Glutamatergic neuron (in vitro differentiated cells): ENCODE measurements at regions not wholly inside any gene's neighbourhood (a gene's known extent, or its start where the extent isn't known, plus 50 kb on each side); places are given as distances from the start of the nearest gene placed in this dataset.

ENCODE experiments used
- DNase-seq: peaks from one replicate; pipeline ENCODE4 v3.0.0; 2022
- H3K27ac Mint-ChIP-seq: one replicate; pipeline ENCODE4 v1.8.0; 2020; ENCODE audit warnings: mild to moderate bottlenecking, mixed read lengths, inconsistent platforms; ENCODE audit not compliant: unreplicated experiment
- H3K27me3 Mint-ChIP-seq: one replicate; pipeline ENCODE4 v1.8.0; 2020; ENCODE audit warnings: mild to moderate bottlenecking, moderate library complexity, mixed read lengths, inconsistent platforms; ENCODE audit not compliant: unreplicated experiment
- H3K36me3 Mint-ChIP-seq: one replicate; pipeline ENCODE4 v1.8.0; 2020; ENCODE audit warnings: mild to moderate bottlenecking, mixed read lengths, inconsistent platforms; ENCODE audit not compliant: unreplicated experiment
- H3K4me1 Mint-ChIP-seq: one replicate; pipeline ENCODE4 v1.8.0; 2020; ENCODE audit warnings: mild to moderate bottlenecking, low read depth, mixed read lengths, inconsistent platforms; ENCODE audit not compliant: unreplicated experiment
- H3K4me3 Mint-ChIP-seq: one replicate; pipeline ENCODE4 v1.8.0; 2020; ENCODE audit warnings: mild to moderate bottlenecking, mixed read lengths, inconsistent platforms; ENCODE audit not compliant: unreplicated experiment
- H3K9me3 Mint-ChIP-seq: one replicate; pipeline ENCODE4 v1.8.0; 2020; ENCODE audit warnings: mild to moderate bottlenecking, moderate library complexity, mixed read lengths, inconsistent platforms; ENCODE audit not compliant: unreplicated experiment
- TF ChIP-seq, protein P1 (sequence below): fragments of 200-600 bp; sonication (generic); IDR thresholded peaks from one replicate; pipeline ENCODE4 v1.5.0; 2021; ENCODE audit not compliant: partially characterized antibody, unreplicated experiment

DNA sequence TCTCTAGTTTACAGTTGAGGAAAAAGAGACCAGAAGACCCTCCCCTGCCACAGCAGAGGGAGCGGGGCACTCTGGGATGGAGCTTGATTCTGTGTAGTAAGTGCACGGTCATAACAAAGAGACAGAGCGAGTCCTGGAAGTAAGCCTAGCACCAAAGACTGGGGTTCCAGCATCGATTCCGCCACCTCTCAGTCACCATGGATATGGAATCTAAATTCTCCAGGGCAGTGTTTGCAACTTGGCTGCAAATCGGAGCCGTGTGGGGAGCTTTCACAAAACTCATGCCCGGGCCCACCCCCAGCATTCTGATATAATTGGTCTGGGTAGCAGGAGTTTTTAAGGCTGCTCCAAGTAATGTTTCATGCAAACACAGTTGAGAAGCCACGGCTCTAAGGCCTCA lies 129.5 kb upstream of the OPCML start:
- Mint-ChIP-seq H3K27me3 (peaks cover 1% of the 10 kb centered on the region), H3K4me3 (no peak overlapping the region), H3K4me1 (peaks cover 20% of the 10 kb centered on the region), H3K36me3 (no peaks in the 10 kb centered on the region), H3K9me3 (no peaks in the 10 kb centered on the region), H3K27ac (no peak overlapping the region)
- no peak for DNase-seq
- TF ChIP-seq, protein P1, sequence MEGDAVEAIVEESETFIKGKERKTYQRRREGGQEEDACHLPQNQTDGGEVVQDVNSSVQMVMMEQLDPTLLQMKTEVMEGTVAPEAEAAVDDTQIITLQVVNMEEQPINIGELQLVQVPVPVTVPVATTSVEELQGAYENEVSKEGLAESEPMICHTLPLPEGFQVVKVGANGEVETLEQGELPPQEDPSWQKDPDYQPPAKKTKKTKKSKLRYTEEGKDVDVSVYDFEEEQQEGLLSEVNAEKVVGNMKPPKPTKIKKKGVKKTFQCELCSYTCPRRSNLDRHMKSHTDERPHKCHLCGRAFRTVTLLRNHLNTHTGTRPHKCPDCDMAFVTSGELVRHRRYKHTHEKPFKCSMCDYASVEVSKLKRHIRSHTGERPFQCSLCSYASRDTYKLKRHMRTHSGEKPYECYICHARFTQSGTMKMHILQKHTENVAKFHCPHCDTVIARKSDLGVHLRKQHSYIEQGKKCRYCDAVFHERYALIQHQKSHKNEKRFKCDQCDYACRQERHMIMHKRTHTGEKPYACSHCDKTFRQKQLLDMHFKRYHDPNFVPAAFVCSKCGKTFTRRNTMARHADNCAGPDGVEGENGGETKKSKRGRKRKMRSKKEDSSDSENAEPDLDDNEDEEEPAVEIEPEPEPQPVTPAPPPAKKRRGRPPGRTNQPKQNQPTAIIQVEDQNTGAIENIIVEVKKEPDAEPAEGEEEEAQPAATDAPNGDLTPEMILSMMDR: no peak

DNA sequence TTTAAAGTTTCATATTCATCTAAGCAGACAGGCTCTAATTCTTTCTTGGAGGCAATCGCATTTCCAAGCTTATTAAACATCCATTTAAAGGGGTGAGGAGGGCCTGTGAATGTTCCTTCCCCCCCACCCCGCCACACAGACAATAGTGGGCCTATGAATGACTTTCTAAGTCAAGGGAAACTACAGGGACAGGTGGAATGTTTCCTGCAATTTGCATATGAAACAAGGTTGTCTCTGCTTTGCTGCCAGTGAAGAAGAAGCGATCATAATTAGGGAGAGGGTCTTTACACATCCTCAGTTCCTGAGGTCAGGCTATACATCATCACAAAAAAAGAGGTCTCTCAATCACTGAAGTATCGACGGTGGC lies 127.9 kb upstream of the OPCML start:
- Mint-ChIP-seq H3K27me3 (peaks cover 3% of the 10 kb centered on the region), H3K4me3 (no peak overlapping the region), H3K36me3 (no peaks in the 10 kb centered on the region), H3K4me1 (peaks cover 25% of the 10 kb centered on the region), H3K9me3 (no peaks in the 10 kb centered on the region), H3K27ac (no peak overlapping the region)
- no peak for DNase-seq
- TF ChIP-seq, protein P1: no peak

DNA sequence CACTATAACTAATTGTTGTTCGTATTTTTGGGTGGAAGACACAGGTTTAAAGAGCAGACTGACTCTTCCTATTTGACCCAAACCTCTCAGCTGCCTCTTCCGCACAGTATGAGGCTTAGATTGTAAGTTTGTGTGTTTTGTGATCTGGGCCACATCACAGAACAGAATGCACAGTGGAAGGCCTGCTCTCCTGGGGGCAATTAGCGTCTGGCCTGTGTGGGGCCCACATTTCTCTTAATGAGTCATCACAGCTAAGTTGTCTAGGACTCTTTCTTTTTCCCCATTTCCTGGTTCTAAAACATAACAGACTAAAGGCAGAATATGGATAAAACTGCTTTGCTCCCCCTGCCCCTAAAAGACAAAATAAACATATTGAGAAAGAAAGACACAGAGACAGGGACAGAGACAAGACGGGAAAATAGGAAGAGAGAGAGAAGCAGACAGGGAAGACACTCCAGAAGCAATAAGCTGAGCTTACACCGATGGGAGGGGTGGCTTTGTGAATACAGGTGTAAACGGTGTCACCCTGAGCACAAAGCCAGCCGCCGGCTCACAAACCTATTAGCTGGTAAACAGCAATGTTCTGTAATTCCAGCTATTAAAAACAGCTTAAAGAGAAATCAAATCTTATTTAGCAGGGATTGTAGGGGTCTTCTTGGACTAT lies 127.4 kb upstream of the OPCML start:
- H3K4me1 Mint-ChIP-seq: peaks cover 27% of the 10 kb centered on the region
- H3K9me3 Mint-ChIP-seq: no peaks in the 10 kb centered on the region
- TF ChIP-seq, protein P1: no peak
- peak; percentile 53 for DNase-seq
- H3K27ac Mint-ChIP-seq: no peak overlapping the region
- peak overlapping the region; percentile 21 for H3K4me3 Mint-ChIP-seq
- H3K36me3 Mint-ChIP-seq: no peaks in the 10 kb centered on the region
- H3K27me3 Mint-ChIP-seq: peaks cover 3% of the 10 kb centered on the region

DNA sequence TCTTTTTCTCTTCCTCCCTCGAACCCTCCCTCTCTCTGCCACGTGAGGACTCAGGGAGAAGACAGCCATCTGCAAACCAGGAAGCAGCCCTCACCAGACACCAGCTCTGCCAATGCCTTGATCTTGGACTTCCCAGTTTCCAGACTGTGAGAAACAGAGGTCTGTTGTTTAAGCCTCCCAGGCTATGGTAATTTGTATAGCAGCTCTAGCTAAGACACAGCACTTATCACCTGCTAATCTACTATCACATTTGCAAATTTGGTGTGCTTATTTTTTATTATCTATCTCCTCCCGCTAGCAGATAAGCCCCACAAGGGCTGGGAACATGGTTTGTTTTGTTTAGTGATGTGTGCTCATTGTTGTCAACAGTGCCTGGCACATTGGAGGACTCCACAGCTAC lies 124.8 kb upstream of the OPCML start:
- peaks cover 29% of the 10 kb centered on the region for H3K4me1 Mint-ChIP-seq
- H3K4me3 Mint-ChIP-seq: no peak overlapping the region
- peaks cover 3% of the 10 kb centered on the region for H3K27me3 Mint-ChIP-seq
- H3K36me3 Mint-ChIP-seq: no peaks in the 10 kb centered on the region
- H3K9me3 Mint-ChIP-seq: no peaks in the 10 kb centered on the region
- TF ChIP-seq, protein P1: no peak
- DNase-seq: no peak
- no peak overlapping the region for H3K27ac Mint-ChIP-seq

DNA sequence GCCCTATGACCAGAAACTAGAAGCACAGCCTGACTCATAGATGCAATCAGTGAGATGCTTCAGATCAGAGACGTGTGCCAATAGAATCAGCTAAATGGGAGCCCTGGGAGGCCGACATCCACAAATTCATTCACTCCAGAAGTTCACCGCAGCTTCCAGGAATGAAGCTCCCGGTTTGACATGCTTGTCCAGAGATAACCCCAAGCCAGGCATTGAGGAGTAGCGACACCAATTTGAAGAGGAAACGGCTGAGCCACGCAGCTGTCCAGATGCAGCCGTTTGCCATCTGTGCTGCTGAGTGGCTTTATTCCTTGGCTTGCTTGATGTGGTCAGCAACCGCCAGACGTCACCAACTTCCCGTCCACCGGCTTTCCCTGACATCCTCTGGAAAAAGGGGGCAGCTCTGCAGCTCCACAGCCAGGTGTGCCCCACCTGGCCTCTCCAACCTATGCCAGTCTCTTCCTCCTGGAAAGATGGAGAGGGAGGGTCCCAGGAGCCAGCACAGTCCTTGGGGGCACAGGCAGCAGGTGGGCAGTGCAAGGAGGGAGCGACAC lies 123.9 kb upstream of the OPCML start:
- H3K27ac Mint-ChIP-seq: no peak overlapping the region
- H3K36me3 Mint-ChIP-seq: peaks cover 4% of the 10 kb centered on the region
- TF ChIP-seq, protein P1: no peak
- H3K4me1 Mint-ChIP-seq: peaks cover 28% of the 10 kb centered on the region
- peaks cover 3% of the 10 kb centered on the region for H3K27me3 Mint-ChIP-seq
- peak; percentile 29 for DNase-seq
- no peak overlapping the region for H3K4me3 Mint-ChIP-seq
- peaks cover 2% of the 10 kb centered on the region for H3K9me3 Mint-ChIP-seq
